Liver (tissue), 3 donors: ENCODE measurements at regions not wholly inside any gene's neighbourhood (a gene's known extent, or its start where the extent isn't known, plus 50 kb on each side); places are given as distances from the start of the nearest gene placed in this dataset.

Experiments
- EGR1 ChIP-seq, 2 donors: IDR thresholded peaks; 2 replicates each; pipeline ENCODE4 v1.6.1; 2016 to 2018; ENCODE audit warnings: antibody characterized with exemption in 2 of 2, low read depth in 2 of 2
- FOXA1 ChIP-seq: IDR thresholded peaks from 2 replicates; pipeline ENCODE4 v1.6.1; 2016; ENCODE audit warnings: antibody characterized with exemption
- GABPA ChIP-seq, 2 donors: IDR thresholded peaks in 1 of 2; conservative IDR thresholded peaks in 1 of 2; 2 replicates each; pipeline ENCODE4 v1.6.1; 2016; ENCODE audit warnings: antibody characterized with exemption in 2 of 2, mild to moderate bottlenecking in 1 of 2, moderate library complexity in 1 of 2
- RAD21 ChIP-seq, 2 donors: IDR thresholded peaks; 2 replicates each; pipeline ENCODE4 v1.6.1; 2016; ENCODE audit warnings: antibody characterized with exemption in 2 of 2, mild to moderate bottlenecking in 2 of 2
- TAF1 ChIP-seq: conservative IDR thresholded peaks from 2 replicates; pipeline ENCODE4 v1.6.1; 2016; ENCODE audit warnings: antibody characterized with exemption, mild to moderate bottlenecking
- YY1 ChIP-seq: IDR thresholded peaks from 2 replicates; pipeline ENCODE4 v1.6.1; 2016; ENCODE audit warnings: antibody characterized with exemption, mild to moderate bottlenecking
- TF ChIP-seq, protein P1 (sequence below): IDR thresholded peaks from 2 replicates; pipeline ENCODE4 v1.6.1; 2016; ENCODE audit warnings: antibody characterized with exemption
- TF ChIP-seq, protein P2 (sequence below): fragments of 150-350 bp; IDR thresholded peaks from 2 replicates; pipeline ENCODE4 v1.5.1; 2017; ENCODE audit warnings: improper control_type of control experiment, low read depth, low read length; ENCODE audit not compliant: missing input control
- TF ChIP-seq, protein P3 (sequence below): IDR thresholded peaks from 2 replicates; pipeline ENCODE4 v1.6.1; 2016; ENCODE audit warnings: antibody characterized with exemption
- TF ChIP-seq, protein P4 (sequence below): IDR thresholded peaks from 2 replicates; pipeline ENCODE4 v1.6.1; 2016; ENCODE audit warnings: antibody characterized with exemption, mild to moderate bottlenecking
- donor health status: healthy.
- donor health status: healthy.

DNA sequence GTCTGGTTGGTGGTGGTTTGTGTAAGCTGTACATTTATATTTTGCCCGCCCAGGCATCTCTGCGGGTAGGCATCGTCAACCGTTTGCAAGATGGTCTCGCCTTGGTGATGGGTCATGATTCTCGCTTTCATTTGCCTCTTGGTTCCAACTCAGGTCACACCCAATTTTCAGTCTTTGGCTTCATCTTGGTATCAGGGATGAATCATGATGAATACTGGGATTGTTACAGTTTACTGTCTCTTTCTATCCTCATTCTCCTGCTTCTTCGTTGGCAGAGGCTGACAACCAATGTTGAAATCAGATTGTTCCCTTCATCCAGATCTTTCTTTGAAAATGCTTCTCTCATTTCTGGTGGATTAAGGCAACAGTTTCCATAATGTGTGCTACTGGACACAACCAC is 129.7 kb upstream of the KAZN start:
- TF ChIP-seq GABPA (IDR thresholded peaks at IDR 0.05 in 1 of 2, conservative IDR thresholded peaks at IDR 0.05 in 1 of 2) (no peak), RAD21 (IDR thresholded peaks at IDR 0.05) (no peak), EGR1 (IDR thresholded peaks at IDR 0.05; ENCODE audit: low read depth in 2 of 2) (no peak), TAF1 (no peak), FOXA1 (no peak), YY1 (no peak)
- TF ChIP-seq, protein P1, sequence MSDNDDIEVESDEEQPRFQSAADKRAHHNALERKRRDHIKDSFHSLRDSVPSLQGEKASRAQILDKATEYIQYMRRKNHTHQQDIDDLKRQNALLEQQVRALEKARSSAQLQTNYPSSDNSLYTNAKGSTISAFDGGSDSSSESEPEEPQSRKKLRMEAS: no peak
- TF ChIP-seq, protein P2, sequence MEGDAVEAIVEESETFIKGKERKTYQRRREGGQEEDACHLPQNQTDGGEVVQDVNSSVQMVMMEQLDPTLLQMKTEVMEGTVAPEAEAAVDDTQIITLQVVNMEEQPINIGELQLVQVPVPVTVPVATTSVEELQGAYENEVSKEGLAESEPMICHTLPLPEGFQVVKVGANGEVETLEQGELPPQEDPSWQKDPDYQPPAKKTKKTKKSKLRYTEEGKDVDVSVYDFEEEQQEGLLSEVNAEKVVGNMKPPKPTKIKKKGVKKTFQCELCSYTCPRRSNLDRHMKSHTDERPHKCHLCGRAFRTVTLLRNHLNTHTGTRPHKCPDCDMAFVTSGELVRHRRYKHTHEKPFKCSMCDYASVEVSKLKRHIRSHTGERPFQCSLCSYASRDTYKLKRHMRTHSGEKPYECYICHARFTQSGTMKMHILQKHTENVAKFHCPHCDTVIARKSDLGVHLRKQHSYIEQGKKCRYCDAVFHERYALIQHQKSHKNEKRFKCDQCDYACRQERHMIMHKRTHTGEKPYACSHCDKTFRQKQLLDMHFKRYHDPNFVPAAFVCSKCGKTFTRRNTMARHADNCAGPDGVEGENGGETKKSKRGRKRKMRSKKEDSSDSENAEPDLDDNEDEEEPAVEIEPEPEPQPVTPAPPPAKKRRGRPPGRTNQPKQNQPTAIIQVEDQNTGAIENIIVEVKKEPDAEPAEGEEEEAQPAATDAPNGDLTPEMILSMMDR: no peak
- TF ChIP-seq, protein P3, sequence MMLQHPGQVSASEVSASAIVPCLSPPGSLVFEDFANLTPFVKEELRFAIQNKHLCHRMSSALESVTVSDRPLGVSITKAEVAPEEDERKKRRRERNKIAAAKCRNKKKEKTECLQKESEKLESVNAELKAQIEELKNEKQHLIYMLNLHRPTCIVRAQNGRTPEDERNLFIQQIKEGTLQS: no peak
- TF ChIP-seq, protein P4, sequence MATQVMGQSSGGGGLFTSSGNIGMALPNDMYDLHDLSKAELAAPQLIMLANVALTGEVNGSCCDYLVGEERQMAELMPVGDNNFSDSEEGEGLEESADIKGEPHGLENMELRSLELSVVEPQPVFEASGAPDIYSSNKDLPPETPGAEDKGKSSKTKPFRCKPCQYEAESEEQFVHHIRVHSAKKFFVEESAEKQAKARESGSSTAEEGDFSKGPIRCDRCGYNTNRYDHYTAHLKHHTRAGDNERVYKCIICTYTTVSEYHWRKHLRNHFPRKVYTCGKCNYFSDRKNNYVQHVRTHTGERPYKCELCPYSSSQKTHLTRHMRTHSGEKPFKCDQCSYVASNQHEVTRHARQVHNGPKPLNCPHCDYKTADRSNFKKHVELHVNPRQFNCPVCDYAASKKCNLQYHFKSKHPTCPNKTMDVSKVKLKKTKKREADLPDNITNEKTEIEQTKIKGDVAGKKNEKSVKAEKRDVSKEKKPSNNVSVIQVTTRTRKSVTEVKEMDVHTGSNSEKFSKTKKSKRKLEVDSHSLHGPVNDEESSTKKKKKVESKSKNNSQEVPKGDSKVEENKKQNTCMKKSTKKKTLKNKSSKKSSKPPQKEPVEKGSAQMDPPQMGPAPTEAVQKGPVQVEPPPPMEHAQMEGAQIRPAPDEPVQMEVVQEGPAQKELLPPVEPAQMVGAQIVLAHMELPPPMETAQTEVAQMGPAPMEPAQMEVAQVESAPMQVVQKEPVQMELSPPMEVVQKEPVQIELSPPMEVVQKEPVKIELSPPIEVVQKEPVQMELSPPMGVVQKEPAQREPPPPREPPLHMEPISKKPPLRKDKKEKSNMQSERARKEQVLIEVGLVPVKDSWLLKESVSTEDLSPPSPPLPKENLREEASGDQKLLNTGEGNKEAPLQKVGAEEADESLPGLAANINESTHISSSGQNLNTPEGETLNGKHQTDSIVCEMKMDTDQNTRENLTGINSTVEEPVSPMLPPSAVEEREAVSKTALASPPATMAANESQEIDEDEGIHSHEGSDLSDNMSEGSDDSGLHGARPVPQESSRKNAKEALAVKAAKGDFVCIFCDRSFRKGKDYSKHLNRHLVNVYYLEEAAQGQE: no peak
